ENCODE measurements at regions not wholly inside any gene's neighbourhood (a gene's known extent, or its start where the extent isn't known, plus 50 kb on each side); places are given as distances from the start of the nearest gene placed in this dataset.
"Not testable (repeated sequence)": the region's sequence is repeated elsewhere in the genome, so short reads cannot be mapped to it uniquely, and the experiment has no call there.

DNA sequence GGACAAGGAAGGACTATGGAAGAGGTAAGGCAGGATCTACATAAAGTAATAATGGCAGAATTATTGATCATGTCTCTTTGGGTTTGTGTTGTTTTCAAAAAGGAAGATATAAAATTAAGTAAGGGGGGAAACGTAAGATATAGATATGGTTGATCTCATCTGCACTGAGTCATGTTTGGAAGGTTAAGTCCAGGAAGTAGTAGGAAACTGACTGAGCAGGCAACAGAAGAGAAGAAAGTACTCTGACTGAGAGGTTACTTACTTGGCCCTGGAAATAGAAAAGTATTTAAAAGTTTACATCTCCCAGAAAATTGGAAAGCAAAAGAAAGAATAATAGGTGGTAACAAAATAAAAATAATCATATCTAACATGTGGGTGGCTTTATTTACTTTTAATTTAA is 405.3 kb upstream of the RGMB start:
- DNase-seq (ENCODE audit: low read depth): peak; percentile 0

DNA sequence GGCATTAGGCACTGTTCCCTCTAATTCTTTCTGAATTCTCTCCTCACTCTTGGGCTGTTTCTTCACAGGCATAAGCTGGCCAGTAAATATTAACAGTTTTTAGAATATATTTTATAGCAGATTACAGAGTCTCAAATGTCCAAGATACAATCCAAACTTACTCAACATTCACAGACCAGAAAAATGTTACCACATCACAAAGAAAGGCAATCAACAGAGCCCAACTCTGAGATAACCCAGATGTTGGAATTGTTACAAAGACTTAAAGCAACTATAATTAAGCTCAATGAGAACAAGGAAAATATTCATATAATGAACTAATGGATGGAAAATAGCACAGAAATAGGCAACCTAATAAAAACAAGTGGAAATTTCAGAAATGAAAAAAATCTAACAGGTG is 401.1 kb upstream of the RGMB start:
- DNase-seq (ENCODE audit: low read depth): peak; percentile 78

DNA sequence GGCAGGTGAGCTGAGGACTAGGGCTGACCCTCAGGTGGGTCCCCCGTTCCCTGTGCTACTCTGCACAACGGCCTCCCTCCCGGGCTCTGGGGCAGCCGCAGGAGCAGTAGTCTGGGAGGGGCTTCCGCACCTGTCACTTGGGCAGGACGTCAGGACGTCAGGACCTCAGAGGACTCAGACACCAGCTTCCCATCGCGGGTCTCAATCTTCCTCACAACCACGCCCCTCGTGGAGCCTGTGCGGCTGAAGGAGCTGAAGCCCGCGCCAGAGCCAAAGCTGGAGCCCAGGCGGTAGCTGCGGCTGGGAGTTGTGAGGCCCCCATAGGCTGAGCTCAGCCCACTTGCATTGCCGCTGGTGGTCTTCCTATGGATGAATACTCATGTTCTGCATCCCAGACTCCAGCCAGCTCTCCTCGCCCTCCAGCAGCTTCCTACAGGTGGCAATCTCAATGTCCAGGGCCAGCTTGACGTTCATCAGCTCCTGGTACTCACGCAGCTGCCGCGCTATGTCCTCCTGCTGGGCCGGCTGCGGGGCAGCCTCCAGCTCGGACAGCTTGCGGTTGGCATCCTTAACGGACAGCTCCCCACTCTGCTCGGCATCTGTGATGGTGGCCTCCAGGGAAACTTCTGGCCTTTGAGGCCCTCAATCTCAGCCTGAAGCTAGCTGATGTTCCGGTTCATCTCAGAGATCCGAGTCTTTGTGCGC is 381.4 kb upstream of the RGMB start:
- DNase-seq (ENCODE audit: low read depth): no peak

DNA sequence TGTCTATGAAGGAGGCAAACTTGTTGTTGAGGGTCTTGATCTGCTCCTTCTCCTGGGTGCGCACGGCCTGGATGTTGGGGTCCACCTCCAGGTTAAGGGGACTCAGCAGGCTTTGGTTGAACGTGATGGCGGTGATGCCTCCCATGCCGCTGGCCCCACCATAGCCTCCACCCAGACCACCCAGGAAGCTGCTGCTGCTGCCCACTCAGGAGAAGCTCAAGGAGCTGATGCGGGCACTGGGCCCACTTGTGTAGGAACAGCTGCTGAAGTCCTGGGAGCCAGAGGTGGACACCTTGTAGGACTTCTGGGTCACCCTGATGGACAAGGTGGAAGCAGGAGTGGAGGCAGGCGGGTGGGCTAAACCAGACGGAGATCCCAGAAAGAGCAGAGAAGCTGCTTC is 380.3 kb upstream of the RGMB start:
- not testable (repeated sequence) for DNase-seq (ENCODE audit: low read depth)

DNA sequence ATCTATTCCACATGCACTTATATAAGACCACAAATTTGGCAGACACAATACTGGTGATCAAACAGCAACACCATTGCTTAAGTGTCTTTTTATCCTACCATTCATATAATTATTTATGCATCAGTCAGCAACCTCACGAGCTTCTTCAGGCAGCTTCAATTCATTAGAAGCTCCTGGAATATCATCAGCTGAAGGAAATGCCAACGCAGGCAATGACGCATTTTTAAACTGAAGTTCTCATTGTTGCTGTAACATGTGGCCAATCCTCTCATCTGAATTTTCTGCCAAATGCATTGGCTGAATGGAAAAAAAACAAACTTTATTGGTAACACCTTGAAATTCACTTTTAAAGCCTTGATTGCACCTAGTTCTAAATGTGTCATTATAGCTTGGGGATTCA is 376.4 kb upstream of the RGMB start:
- DNase-seq (ENCODE audit: low read depth): no peak

DNA sequence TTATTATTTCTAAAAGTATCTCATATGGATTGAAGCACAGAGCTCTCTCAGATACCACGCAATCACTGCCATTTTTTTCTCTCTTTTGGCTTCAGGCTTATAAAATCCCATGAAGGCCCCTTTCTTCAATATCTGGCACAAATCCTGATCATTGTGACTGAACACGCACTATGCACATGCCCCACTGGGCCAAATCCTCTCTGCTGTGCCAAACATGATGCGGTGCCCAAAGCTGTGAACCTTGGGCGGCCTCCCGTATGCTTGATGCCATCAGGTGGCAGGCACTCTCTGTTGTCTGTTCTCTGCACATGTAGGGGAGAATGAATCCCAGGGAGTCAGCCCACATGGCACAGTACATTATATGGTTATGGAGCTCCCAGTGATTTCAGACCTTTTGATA is 375.0 kb upstream of the RGMB start:
- no peak for DNase-seq (ENCODE audit: low read depth)

DNA sequence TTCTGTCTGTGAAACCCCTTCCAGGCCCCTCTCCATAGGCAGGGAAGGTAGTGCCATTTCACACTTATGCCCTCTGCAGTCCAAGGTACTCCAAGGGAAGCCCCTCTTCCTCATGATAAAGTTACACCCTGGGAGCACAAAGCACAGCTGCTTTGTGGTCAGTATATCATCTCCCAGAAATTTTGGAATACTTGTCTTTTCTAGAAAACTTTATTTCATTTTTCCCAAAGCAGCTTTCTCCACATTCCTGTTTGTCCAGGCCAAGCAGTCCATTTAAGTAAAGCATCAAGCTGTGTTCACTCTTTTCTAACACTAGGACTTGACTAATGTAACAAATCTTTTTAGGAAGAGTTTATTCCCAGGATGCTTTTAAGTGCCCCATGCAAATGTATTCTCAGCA is 371.8 kb upstream of the RGMB start:
- DNase-seq (ENCODE audit: low read depth): no peak

DNA sequence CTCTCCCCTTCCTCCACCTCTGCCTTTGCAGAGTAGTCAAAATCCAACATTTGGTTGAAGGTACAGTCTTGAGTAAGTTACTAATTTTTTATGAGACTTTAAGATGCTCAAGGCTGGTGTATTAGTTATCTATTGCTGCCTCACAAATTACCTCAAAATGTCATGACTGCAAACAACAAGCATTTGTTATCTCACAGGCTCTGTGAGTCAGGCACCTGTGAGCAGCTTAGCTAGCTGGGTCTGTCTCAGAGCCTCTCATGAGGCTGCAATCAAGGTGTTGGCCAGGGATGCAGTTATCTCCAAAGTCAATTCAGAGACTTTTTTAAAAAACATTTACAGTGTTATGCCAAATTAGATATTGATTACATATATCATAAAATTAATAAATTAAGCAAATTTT is 371.3 kb upstream of the RGMB start:
- peak; percentile 27 for DNase-seq (ENCODE audit: low read depth)

DNA sequence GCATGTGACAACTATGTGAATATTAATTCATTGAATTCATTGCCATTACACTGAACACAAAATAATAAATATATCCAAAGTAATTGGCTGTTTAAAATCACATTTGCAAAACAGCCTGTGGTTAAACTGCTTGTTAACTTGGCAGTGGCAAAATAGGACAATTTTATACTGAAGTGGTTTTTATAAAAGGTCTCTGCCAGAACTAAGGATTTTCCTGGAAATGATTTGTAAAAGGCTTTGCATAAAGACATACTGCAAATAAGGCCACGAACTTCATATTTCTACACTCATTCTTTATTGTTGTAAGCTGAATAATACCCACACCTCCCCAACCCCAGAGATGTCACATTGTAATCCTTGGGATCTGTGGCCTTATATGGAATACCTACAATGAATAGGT is 370.3 kb upstream of the RGMB start:
- DNase-seq (ENCODE audit: low read depth): no peak

DNA sequence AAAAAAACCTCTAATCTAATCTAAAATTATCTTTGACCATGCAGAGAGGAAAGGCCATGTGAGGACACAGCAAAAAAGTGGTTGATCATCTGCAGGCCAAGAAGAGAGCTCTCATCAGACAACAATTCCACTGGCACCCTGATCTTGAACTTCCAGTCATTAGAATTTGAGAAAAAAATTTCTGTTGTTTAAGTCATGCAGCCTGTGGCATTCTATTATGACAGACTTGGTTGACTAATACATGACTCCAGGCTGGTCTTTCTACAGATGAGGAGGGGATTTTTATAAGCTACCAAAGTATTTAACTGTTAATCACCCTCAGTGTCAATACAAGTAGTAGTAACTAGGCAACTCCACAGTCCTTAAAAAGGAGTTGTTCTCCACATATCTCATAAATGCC is 358.5 kb upstream of the RGMB start:
- peak; percentile 83 for DNase-seq (ENCODE audit: low read depth)

DNA sequence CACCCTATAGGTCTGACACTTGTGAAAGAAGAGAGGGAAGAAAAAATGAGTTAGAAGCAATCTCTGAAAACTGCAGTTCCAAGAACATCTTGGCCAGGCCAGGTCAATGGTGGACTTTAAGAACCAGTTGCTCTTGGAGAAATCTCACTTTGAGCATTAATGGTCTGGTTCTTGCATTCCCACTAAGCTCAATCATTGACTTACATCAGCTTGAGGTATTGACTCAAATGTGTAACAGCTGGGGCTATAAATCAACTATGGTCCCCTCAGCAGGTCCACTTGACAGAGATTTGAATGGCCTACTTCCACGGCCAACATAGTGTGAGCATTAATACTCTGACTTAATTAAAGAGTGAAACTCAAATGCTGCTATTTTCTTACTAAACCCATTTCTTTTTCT is 357.8 kb upstream of the RGMB start:
- no peak for DNase-seq (ENCODE audit: low read depth)

DNA sequence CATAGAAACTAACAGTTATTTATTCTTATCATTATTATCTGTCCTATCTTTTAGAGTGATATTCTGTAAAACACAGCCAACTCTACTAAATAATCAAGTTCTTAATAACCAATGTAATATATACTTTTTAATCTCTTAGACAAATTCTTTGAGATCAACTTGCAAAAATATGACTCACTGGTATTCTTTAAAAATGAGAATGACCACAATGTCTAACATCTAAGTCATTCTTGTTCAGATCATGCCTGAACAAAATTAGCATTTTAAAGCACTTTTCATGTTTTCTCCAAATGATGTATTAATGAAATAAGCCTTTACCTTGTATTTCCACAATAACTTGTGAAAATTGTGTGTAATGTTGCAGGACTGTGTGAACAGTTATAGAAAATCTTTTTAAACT is 356.9 kb upstream of the RGMB start:
- peak; percentile 39 for DNase-seq (ENCODE audit: low read depth)

DNA sequence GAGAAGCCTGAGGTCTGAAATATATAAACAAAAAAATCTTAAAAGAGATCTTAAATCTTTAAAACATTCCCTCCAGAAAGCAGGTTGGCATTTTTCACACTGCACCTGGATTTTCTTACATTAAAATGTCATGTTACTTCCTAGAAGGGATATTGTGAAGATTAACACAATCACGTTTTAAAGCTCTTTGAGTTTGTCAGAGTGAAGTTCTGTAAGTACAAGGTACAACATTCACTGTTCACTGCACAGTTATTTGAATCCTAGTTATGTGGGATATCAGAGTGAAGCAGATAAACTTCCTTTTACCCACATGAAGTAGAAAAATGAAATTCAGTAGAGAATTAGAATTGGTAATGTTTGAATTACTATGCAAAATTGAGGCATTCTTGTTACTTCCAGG is 353.6 kb upstream of the RGMB start:
- DNase-seq (ENCODE audit: low read depth): no peak

DNA sequence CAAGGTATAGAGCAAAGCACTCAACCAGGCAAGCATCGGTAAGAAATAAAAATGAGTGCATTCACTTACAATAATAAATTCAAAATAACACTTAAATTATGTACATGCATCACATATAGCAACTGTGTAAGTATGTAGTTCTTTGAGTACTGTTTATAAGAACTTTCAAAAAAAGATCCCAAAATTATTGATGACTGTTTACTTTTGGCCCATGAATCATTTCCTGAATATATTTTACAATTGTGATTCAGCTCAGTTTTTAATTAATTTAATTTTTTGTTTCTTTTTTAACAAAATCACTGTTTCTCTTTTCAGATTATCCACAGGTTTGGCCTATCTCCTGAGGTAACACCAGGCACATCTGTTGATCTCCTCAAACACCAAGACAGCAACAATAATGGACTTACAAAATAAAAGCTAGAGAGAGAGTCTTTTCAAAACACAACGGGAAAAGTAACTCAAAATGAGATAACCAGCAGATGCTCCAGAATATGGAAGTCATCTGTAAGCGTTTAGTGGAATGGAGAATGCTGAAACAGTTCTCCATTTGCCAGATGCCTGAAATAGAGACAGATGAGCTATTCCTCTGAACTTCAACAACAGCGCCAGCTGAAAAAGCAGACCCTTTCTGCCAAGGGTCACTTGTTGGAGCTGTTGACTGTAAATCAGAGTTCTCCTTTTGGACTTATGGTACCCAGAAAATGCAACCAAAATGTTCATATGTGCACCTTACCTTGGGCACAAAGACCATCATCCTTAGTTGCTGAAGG is 348.6 kb upstream of the RGMB start:
- DNase-seq (ENCODE audit: low read depth): no peak

DNA sequence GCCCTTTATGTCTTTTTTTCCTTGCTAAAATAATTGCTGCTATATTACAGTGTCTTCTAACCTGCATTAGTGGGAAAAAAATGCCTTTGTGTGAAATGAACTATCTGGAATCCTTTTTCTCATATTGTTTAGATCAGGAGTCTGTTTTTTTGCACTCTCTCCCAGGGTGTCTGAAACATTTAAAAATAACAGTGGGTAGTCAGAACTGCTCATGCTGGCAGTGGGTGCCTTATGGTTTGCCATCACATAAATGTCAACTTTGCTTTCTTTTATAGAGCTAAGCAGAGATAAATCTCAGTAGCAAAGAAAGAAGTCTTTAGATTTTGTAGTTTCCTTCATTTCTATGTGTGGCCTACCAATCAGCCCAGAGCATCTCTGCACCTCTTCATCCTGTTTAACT is 347.8 kb upstream of the RGMB start:
- DNase-seq (ENCODE audit: low read depth): no peak

DNA sequence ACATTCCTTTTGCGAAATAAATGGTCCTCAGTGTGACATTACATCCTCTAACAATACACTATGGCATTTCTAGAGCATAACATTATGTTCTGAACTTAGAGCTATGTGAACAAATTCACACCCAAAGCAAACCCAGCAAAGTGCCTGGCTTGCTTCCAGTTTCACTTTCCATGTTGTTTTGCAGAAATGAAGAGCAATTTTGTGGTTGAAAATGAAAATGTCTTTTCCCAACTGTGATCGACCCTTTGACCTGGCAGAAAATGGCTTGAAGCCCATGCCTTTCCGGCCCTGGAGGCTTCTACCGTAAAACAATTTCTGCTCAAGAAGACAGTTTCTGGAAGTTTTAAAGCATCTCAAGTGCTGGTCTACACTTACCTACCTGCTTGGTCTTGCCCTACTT is 344.7 kb upstream of the RGMB start:
- peak; percentile 83 for DNase-seq (ENCODE audit: low read depth)

DNA sequence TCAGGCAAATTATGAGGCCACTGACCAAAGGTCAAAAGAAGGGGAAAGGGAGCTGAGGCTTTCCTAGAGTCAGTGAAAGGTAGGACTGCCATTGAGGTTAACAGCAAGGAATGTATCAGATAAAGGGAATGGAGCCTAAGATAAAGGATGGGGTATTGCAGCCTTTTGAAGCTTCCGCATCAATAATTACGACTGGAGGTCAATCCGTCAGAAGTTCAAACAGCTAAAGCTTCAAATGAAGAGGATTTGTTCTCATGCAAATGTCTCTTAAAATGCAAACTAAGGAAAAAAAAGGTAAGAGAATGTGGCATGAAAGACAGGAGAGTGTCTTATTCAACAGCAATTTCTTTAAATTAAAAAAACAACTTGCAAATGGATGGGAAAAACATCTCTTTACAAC is 341.1 kb upstream of the RGMB start:
- no peak for DNase-seq (ENCODE audit: low read depth)

DNA sequence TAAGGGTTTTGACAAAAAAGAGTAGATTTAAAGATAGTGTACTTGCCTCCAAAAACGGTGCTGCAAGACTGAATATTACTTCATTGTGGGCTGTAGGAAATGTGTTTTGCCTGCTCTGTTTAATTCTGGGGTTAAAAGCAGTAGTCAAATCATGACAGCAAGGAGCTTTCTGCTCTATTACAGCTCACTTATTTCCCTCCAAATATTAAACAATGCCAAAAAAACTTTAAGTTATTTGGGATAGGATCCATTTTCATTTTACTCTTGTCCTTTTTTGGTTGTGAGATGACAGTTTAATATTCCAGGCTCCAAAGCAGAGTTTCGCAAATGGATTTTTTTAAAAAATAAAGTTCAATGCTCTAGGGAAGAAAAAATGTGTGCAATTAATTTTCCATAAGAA is 340.4 kb upstream of the RGMB start:
- DNase-seq (ENCODE audit: low read depth): no peak

DNA sequence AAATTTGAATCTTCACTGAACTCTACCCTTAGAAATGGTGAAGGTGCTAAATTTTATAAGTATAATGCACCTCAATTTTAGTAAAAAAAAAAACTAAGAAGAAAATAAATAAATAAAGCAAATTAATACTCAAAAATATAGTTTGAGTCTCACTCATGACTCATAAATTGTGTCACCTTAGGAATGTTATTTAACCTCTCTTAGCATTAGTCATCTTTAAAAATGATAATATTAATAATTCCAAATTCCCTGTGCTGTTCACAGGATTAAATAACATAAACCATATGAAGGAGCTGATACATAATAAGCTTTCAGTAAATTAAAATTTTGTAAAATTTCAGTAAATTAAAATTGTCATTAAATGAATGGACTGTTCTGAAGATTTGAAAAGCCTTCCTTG is 339.8 kb upstream of the RGMB start:
- DNase-seq (ENCODE audit: low read depth): peak; percentile 50

DNA sequence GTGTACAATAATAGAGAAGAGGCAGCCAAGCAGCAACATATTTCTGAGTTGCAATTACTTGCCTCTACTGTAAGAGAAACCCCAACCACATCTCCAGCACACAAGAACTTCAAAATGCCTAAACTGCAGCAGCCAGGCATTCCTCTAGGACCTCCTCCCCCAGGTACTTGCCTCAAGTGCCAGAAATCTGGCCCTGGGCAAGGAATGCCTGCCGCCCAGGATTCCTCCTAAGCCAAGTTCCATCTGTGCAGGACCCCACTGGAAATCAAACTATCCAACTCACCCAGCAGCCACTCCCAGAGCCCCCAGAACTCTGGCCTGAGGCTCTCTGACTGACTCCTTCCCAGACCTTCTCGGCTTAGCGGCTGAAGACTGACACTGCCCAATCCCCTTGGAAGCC is 336.8 kb upstream of the RGMB start:
- DNase-seq (ENCODE audit: low read depth): no peak

DNA sequence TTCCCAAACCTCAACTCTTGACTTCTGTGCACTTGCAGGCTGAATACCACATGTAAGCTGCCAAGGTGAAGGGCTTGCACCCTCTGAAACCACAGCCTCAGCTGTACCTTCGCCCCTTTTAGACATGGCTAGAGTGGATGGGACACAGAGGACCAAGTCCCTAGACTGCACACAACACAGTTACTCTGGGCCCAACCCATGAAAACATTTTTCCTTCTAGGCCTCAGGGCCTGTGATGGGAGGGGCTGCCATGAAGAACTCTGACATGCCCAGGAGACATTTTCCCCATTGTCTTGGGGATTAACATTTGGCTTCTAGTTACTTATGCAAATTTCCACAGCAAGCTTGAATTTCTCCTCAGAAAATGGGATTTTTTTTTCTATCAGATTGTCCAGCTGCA is 331.0 kb upstream of the RGMB start:
- DNase-seq (ENCODE audit: low read depth): no peak

DNA sequence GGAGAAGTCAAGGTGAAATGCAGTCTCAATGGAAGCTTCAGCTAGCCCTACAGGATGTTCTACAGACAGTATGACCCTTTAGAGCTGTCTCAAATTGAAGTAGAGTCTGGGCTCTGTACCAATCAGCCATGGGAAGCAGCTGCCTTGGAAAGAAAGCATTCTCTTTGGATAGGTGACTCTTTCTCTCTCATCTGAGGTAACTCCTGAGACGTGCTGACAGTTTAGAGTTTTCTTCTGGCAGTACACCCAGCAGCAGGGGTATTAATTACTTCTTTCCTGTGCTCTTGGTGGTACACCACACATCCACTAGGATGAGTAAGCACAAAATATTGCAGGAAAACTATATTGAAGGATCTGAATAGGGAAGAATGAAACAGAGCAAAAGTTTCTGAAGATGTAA is 329.6 kb upstream of the RGMB start:
- no peak for DNase-seq (ENCODE audit: low read depth)

DNA sequence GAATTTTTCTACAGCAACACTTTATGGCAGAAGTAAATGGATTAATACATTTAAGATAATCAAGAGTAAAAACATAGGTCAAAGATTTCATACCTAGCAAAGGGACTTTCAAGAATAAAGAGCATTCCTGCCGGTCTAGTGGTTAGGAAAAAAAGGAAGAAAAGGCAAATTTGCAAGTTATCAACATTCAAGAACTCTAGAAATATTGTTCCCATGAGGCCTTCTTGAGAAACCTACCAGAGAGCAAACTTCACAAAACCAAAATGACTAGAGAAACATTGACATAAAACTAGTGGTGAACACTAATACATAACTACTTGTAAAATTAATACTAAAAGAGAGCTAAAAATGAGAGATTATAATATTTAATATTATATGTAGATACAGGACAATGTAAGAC is 320.2 kb upstream of the RGMB start:
- DNase-seq (ENCODE audit: low read depth): no peak

DNA sequence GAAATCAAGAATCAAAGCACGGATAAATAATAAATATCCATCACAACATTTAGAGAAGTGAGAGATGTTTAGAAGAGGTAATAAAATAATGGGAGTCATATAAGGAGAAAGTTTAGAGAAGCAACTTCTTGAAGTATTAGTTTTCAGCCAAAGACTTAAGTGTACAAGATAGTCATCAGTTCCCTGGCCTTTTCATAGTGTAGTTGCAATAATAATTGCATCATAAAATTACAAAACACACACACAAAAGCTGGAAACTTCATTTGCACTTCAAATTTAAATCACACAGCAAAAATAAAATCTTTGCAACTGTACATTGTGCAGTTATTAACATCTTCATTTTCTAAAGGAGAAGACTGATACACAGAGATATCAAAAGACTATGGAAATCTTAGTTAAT is 319.1 kb upstream of the RGMB start:
- peak; percentile 72 for DNase-seq (ENCODE audit: low read depth)

Data from amniotic epithelial cell (primary cell).